NCI-H2107 (cell line): ENCODE measurements at regions not wholly inside any gene's neighbourhood (a gene's known extent, or its start where the extent isn't known, plus 50 kb on each side); places are given as distances from the start of the nearest gene placed in this dataset.

Experiments
- DNase-seq: peaks from one replicate; lab custom pipeline; 2025; lab: John Stamatoyannopoulos, UW

DNA sequence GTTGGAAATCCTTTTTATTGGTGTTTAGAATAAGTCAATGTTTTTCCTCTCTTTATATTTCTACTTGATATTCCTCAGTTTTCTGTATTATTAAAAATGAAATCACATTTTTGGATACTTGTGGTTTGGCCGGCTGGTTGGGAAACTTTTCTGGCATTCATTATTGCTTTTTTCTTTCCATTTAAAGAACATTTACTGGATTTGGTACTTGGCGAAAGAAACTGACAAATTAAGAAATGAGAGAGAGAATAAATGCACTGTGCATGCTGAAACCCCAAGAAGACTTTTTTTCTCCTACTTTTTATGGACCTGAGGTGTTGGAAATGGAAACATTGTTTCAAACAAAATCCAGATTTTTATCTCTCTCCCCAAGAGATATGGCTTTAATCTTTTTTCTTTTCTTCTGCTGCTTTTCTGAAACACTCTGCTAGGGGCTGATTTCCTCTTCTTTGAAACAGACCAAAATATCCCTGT lies 128.4 kb downstream of the SNX18 start:
- DNase-seq = no peak

- no peak for DNase-seq
Measured at GRCh38 chr5:54644226-54644625, 126.7 kb downstream of the SNX18 start.

DNA sequence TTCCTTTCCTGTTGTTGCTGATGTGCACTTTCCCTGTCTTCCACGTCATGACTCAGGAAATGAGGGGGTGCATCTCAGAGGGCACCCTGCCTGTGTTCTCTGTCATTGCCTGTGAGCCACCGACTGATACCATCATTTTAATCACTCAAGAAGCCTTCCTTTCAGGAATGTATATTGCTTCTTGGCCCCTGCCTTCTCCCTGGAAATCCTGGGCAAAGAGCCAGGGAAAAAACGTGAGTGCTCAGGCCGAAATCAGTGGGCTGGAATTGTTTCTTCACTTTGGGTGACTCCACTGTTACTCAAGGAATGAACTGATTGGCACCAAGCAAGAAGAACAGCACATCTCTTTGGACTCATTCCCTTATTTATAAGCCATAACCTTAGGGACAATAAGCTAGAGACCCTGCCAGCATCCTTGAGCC lies 126.1 kb downstream of the SNX18 start:
- no peak for DNase-seq

- no peak for DNase-seq
Measured at GRCh38 chr5:54639621-54640020, 122.1 kb downstream of the SNX18 start.

DNA sequence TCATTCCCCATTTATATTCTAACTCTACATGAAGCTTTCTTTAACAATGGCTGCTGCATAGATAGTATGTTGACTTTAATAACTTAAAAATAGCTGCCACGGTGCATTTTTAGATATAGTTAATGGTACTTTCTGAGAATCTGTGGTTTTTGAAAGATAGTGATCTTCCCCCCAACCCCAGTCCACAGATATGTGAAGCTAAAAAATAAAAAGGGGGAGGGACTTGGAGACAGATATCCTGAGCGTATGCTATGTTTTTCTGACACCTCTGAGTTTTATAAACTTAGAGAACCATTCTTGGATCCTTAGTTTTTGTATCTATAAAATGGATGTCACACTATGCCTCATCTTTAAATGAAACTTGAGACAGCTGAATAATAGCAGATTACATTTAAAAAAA lies 120.5 kb downstream of the SNX18 start:
- DNase-seq = no peak

- DNase-seq = no peak
Measured at GRCh38 chr5:54637654-54638053, 120.1 kb downstream of the SNX18 start.

DNA sequence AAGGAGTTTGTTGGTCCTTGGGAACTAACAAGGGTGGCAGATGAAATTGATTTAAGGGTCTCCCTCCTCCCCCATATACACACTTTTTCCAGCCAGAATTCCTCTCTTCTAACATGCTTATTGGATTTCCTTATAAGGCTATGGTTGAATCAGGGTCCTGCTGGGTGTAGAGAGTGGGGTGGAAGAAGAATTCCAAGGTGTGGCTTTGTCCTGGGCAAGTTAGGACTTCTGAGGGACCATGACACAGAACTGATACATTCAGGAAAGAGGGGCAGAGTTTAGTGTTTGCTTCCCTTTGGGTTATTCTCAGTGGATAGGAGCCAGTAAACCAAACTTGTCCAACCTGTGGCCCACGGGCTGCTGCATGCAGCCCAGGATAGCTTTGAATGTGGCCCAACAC lies 116.5 kb downstream of the SNX18 start:
- DNase-seq = no peak

DNA sequence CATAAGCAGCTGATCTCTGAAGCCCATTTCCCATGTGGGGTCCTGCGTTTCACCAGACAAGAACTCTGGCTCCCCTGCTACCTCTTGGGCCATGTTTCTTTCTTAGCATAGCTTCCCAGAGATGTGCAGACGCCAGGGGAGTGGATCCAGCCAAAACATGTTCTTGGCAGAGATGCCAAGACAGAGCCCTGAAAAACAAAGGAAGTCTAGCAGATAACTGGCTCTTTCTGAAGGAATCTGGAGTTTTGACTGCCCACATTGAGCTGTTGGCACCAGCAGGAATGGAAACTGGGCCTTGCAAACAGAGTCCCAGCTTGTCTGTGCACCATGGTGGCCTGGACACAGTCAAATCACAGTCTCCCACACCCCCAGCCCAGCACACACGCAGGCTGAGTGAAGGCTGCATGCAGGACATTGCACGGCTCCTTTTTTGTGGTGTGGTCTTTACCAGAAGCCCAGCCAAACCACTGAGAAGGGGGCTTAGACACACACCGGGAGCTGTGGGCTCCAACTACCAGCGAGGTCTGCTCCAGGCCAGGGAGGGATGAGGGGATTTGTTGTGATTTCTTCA lies 114.7 kb downstream of the SNX18 start:
- DNase-seq = no peak

DNA sequence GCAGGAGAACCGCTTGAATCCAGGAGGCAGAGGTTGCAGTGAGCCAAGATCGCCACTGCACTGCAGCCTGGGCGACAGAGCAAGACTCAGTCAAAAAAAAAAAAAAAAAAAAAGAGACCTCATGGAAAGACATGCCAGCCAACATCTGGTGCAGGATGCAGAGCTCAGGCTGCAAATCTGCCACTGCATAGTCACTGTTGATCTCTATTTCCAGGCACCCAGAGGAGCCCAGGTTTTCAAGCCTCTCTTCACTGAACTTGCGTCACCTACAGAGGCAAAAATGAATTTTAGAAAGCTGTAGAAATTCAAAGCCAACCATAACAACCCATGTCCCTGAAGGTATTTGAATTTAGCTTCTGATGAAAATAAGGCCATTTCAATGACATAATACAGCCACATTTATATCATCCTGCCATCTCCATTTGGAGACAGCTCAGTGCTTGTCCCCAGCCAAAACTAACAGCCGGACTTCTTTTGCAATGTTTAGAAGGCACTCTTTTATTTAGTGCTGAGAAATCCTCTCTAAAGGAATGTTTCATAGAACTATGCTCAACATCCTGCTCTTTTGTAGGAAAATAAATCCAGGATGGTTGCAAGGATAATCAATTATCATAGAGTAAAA lies 113.3 kb downstream of the SNX18 start:
- no peak for DNase-seq

DNA sequence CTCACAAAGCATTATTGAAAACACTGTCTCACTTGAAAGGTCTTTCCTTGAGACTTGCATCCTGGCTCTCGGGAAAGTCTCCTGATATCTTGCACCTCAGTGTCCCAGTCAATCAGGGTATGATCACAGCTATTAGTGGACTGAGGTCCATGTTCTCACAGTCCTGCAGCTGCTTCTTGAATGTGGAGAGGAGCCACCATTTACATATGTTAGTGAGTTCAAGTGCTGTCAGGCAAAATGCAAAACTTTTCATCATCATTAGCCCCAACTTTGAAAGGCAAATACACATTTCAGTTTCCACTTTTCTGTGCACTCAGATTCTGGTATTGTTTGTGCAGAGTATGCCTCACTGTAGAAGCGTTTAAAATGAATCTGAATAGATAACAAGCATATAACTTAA lies 111.6 kb downstream of the SNX18 start:
- DNase-seq = no peak

GRCh38 chr5:54628050-54628449 lies 110.5 kb downstream of the SNX18 start:
- DNase-seq = no peak

DNA sequence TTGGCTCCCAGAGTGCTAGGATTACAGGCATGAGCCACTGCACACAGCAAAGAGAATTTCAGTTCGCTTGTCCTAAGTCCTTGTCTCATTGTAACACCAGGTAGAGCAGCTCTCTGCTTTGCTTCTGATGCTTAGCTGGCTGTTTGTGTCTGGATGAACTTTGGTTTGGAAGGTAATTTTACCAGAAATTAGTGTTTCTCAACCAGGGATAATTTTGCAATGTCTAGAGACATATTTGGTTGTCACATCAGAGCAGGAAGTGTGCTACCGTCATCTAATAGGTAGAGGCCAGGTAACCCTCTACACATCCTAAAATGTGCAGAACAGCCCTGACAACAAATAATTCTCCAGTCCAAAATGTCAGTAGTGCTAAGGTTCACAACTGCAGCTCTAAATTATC lies 108.8 kb downstream of the SNX18 start:
- DNase-seq = no peak

DNA sequence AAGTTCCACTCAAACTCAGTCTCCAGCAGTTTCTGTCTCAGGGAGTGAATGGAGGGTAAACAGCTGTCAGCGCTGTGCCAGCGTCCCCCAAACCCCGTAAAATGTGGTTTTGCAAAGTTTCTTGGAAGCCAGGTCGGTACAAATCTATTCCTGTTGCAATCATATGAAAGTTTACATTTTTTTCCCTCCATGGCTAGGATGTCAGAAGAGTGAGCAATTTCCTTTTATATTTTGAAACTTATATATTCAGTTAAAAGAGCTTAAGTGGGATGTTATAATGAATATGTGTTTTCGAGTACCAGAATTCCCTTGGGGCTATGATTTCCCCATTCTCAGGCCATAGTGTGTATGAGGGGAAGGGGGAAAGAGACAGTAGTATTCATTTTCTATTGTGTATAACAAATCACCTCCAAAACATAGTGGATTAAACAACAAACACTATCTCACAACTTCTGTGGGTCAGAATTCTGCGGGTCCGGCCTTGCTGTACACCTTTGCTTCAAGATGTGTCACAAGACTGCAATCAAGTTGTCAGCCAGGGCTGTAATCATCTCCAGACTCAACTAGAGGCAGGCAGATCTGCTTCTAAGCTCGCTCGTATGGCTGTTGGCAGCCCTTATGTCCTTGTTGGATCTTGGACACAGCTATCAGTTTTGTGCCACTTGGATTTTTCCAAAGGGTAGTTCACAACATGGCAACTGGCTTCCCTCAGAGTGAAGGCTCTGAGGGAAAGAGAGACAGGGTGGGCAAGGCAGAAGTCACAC lies 107.4 kb downstream of the SNX18 start:
- no peak for DNase-seq

GRCh38 chr5:54621709-54622108 lies 104.2 kb downstream of the SNX18 start:
- DNase-seq = no peak

GRCh38 chr5:54621048-54621447 lies 103.5 kb downstream of the SNX18 start:
- no peak for DNase-seq

- no peak for DNase-seq
Measured at GRCh38 chr5:54620141-54620933, 102.8 kb downstream of the SNX18 start.

DNA sequence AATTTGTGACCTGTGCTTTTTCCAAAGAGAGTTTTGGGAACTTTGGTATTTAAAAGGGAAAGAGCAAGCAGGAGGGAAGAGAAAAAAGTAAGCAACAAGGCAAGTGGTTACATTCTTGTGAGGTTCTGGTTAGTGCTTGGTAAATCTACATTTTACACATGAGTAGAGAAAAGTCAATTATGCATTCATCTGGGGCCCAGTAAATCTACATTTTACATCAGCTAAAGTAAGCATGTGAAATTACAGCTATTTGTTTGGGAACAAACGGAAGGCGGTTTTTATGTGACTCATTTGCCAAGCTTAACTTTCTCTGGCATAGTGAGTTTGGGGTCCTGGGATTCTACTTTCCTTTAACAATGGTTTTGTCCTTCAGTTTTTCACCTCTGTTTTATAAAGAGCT lies 102.2 kb downstream of the SNX18 start:
- no peak for DNase-seq

GRCh38 chr5:54616518-54617220 lies 99.1 kb downstream of the SNX18 start:
- no peak for DNase-seq

- DNase-seq = no peak
Measured at GRCh38 chr5:54616031-54616430, 98.5 kb downstream of the SNX18 start.

DNA sequence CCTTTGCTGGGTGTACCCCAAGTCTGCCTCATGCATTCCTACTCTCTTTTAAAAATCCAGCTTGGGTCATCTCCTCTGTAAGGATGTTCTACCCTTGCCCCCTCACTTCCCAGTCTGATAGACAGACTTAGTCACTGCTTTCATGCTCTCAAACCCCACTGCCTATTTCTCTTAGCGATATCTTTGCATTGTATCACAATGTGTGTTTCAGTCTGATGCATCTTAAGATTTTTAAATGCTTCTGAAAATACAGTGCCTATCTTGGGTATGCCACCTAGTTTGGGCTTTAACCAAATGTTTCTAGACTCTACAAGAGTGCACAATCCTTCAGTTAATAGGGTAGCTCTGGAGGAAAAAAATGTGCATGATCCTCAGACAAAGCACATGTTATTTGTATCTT lies 97.8 kb downstream of the SNX18 start:
- DNase-seq = no peak

- DNase-seq = no peak
Measured at GRCh38 chr5:54612711-54613110, 95.2 kb downstream of the SNX18 start.
